ENCODE measurements at regions not wholly inside any gene's neighbourhood (a gene's known extent, or its start where the extent isn't known, plus 50 kb on each side); places are given as distances from the start of the nearest gene placed in this dataset.

GRCh38 chr1:14522077-14522925 lies 76.2 kb upstream of the KAZN start (continued):
- no peak for TF ChIP-seq JUN (IDR thresholded peaks at IDR 0.05)

- WGBS (ENCODE audit: missing lambda C conversion rate): 4% methylated on average over 3 of the region's 4 CpGs
- H3K27ac ChIP-seq: no peak overlapping the region
- 0 out of 6 replicates have a peak, but pooled peaks of 1 of the 2 experiments have one; percentile 50 for ATAC-seq
- ChIA-PET POLR2A (no interaction called here), CTCF (no interaction called here)
- FAIRE-seq: no peak
- peak in 1 of 2 experiments; percentile 11 for DNase-seq (ENCODE audit: low read depth in 1 of 2, low spot score in 1 of 2)
- H3K4me1 ChIP-seq: no peaks in the 10 kb centered on the region
- H3K9me3 ChIP-seq: no peaks in the 10 kb centered on the region
- TF ChIP-seq RCOR1 (IDR thresholded peaks at IDR 0.05; ENCODE audit: low read depth, low read length): no peak
- TF ChIP-seq ZC3H11A (IDR thresholded peaks at IDR 0.05): no peak
- TF ChIP-seq MAX (IDR thresholded peaks at IDR 0.05): no peak
- TF ChIP-seq FOSB (CRISPR knock-in tag; IDR thresholded peaks at IDR 0.05): no peak
- TF ChIP-seq MAZ (IDR thresholded peaks at IDR 0.05; ENCODE audit: borderline replicate concordance, low read depth, low read length): no peak
- no peak for TF ChIP-seq HOXB5 (CRISPR knock-in tag; IDR thresholded peaks at IDR 0.05)
- no peak for TF ChIP-seq CHD4 (IDR thresholded peaks at IDR 0.05; ENCODE audit: borderline replicate concordance)
- no peak for TF ChIP-seq MAFK (IDR thresholded peaks at IDR 0.05; ENCODE audit: partially characterized antibody)
- no peak for TF ChIP-seq EHF (CRISPR knock-in tag; IDR thresholded peaks at IDR 0.05)
- no peak for TF ChIP-seq ZSCAN20 (CRISPR knock-in tag; IDR thresholded peaks at IDR 0.05)
- TF ChIP-seq TP53 (CRISPR knock-in tag; IDR thresholded peaks at IDR 0.05): no peak
- no peak for TF ChIP-seq KDM1A (IDR thresholded peaks at IDR 0.05; ENCODE audit: low read depth)
- no peak for TF ChIP-seq JUNB (IDR thresholded peaks at IDR 0.05)
- no peak for TF ChIP-seq RAD21 (conservative IDR thresholded peaks at IDR 0.05 in 1 of 2, IDR thresholded peaks at IDR 0.05 in 1 of 2)
- no peak for TF ChIP-seq HES2 (IDR thresholded peaks at IDR 0.05)
- TF ChIP-seq RFX5 (IDR thresholded peaks at IDR 0.05): no peak
- H3K4me3 ChIP-seq: no peak overlapping the region
- H3K4me2 ChIP-seq: no peak overlapping the region
Observed at GRCh38 chr1:14522926-14523241, 75.6 kb upstream of the KAZN start.

- no peaks in the 10 kb centered on the region for H3K4me1 ChIP-seq
- no peak overlapping the region for H3K4me3 ChIP-seq
- POLR2A ChIA-PET: no interaction called here
- FAIRE-seq: no peak
- DNase-seq (ENCODE audit: low read depth in 1 of 2, low spot score in 1 of 2): no peak
- H3K27ac ChIP-seq: no peak overlapping the region
- 17% methylated on average over 3 of the region's 3 CpGs for WGBS (ENCODE audit: missing lambda C conversion rate)
- no peak overlapping the region for H3K4me2 ChIP-seq
- ATAC-seq: no peak
- no peaks in the 10 kb centered on the region for H3K9me3 ChIP-seq
- CTCF ChIA-PET: no interaction called here
- no peak for TF ChIP-seq KDM1A (IDR thresholded peaks at IDR 0.05; ENCODE audit: low read depth)
- no peak for TF ChIP-seq RNF2 (IDR thresholded peaks at IDR 0.05; ENCODE audit: borderline replicate concordance, low read depth)
- no peak for TF ChIP-seq CBX8 (IDR thresholded peaks at IDR 0.05)
- TF ChIP-seq HMGXB4 (CRISPR knock-in tag; IDR thresholded peaks at IDR 0.05; ENCODE audit: borderline replicate concordance): no peak
- TF ChIP-seq EHMT2 (IDR thresholded peaks at IDR 0.05; ENCODE audit: low read depth): no peak
- no peak for TF ChIP-seq HOXB5 (CRISPR knock-in tag; IDR thresholded peaks at IDR 0.05)
- no peak for TF ChIP-seq POLR2A (IDR thresholded peaks at IDR 0.05; ENCODE audit: low read length)
- TF ChIP-seq CHD4 (IDR thresholded peaks at IDR 0.05; ENCODE audit: borderline replicate concordance): no peak
- TF ChIP-seq ZNF302 (CRISPR knock-in tag; IDR thresholded peaks at IDR 0.05): no peak
- no peak for TF ChIP-seq MAFK (IDR thresholded peaks at IDR 0.05; ENCODE audit: partially characterized antibody)
- TF ChIP-seq FOSB (CRISPR knock-in tag; IDR thresholded peaks at IDR 0.05): no peak
- no peak for TF ChIP-seq SREBF2 (IDR thresholded peaks at IDR 0.05)
- no peak for TF ChIP-seq CTCF (IDR thresholded peaks at IDR 0.05)
- no peak for TF ChIP-seq USF2 (IDR thresholded peaks at IDR 0.05)
- TF ChIP-seq MYC (IDR thresholded peaks at IDR 0.05; ENCODE audit: borderline replicate concordance, low read length): no peak
- no peak for TF ChIP-seq SMC3 (IDR thresholded peaks at IDR 0.05)
- no peak for TF ChIP-seq NR3C1 (IDR thresholded peaks at IDR 0.05)
- no peak for TF ChIP-seq HDAC2 (IDR thresholded peaks at IDR 0.05)
- no peak for TF ChIP-seq ZSCAN20 (CRISPR knock-in tag; IDR thresholded peaks at IDR 0.05)
- no peak for TF ChIP-seq MAX (IDR thresholded peaks at IDR 0.05)
Observed at GRCh38 chr1:14524826-14525636, 73.5 kb upstream of the KAZN start.
